AG04449 (cell line): ENCODE measurements at regions not wholly inside any gene's neighbourhood (a gene's known extent, or its start where the extent isn't known, plus 50 kb on each side); places are given as distances from the start of the nearest gene placed in this dataset.

Experiments used
- CTCF ChIA-PET: fragments of 350-600 bp; formaldehyde crosslinking; extraction: SDS; loops from one replicate; lab custom pipeline; 2021; ENCODE audit warnings: antibody characterized with exemption; lab: Yijun Ruan, JAX
- POLR2A ChIA-PET: fragments of 400-600, 350-600 bp; formaldehyde crosslinking; extraction: SDS; loops from one replicate; lab custom pipeline; 2020; ENCODE audit warnings: antibody characterized with exemption, inconsistent platforms; lab: Yijun Ruan, JAX
- DNase-seq: peaks from one replicate; pipeline ENCODE4 v3.0.0-alpha.2; 2010; ENCODE audit warnings: low read depth, low spot score
- H3K4me3 ChIP-seq: 2 replicates; pipeline ENCODE4 v1.5.1; 2011; ENCODE audit warnings: low read depth, mild to moderate bottlenecking, control low read depth, low read length
- CTCF ChIP-seq: IDR thresholded peaks from one replicate; pipeline ENCODE4 v1.5.1; 2011; ENCODE audit warnings: mild to moderate bottlenecking, moderate library complexity, low read length, control low read depth, inconsistent platforms; ENCODE audit not compliant: insufficient read depth; ENCODE audit errors: missing control alignments

GRCh38 chr15:31463521-31464102 is 137.0 kb downstream of the KLF13 start:
- POLR2A ChIA-PET: no interaction called here
- no peak for TF ChIP-seq CTCF
- CTCF ChIA-PET: interaction anchor here (2.7 kb wide), 1 partner anchor 25 kb away, joined by 9 read pairs; no protein-coding TSS in a partner anchor
- no peak for DNase-seq
- no peak overlapping the region for H3K4me3 ChIP-seq

GRCh38 chr15:31464216-31465082 is 137.8 kb downstream of the KLF13 start:
- TF ChIP-seq CTCF: no peak
- H3K4me3 ChIP-seq: no peak overlapping the region
- DNase-seq: no peak
- ChIA-PET CTCF (interaction anchor here (1.0 to 2.7 kb wide), 4 partner anchors 9 to 26 kb away, joined by 3 to 9 read pairs (median 6); no protein-coding TSS in a partner anchor), POLR2A (no interaction called here)

- POLR2A ChIA-PET: no interaction called here
- no peak overlapping the region for H3K4me3 ChIP-seq
- DNase-seq: no peak
- TF ChIP-seq CTCF: no peak
- CTCF ChIA-PET: interaction anchor here (1.0 to 2.7 kb wide), 5 partner anchors 8 to 30 kb away, joined by 3 to 9 read pairs (median 6); no protein-coding TSS in a partner anchor
Observed at GRCh38 chr15:31465083-31465955, 138.7 kb downstream of the KLF13 start.

- no peak for TF ChIP-seq CTCF
- ChIA-PET POLR2A (no interaction called here), CTCF (interaction anchor here (1.1 to 1.4 kb wide), 2 partner anchors 22 to 23 kb away, joined by 3 to 4 read pairs; no protein-coding TSS in a partner anchor)
- no peak overlapping the region for H3K4me3 ChIP-seq
- DNase-seq: no peak
Observed at GRCh38 chr15:31467361-31467760, 140.7 kb downstream of the KLF13 start.

GRCh38 chr15:31468911-31469785 is 142.5 kb downstream of the KLF13 start:
- no peak overlapping the region for H3K4me3 ChIP-seq
- ChIA-PET CTCF (interaction anchor here (0.6 to 1.4 kb wide), 3 partner anchors 10 to 21 kb away, joined by 3 to 4 read pairs (median 3); no protein-coding TSS in a partner anchor), POLR2A (no interaction called here)
- no peak for TF ChIP-seq CTCF
- no peak for DNase-seq
